ENCODE measurements at regions not wholly inside any gene's neighbourhood (a gene's known extent, or its start where the extent isn't known, plus 50 kb on each side); places are given as distances from the start of the nearest gene placed in this dataset.

GRCh38 chr20:24768201-24768636 lies 180.8 kb upstream of the CST7 start:
- TF ChIP-seq TCF7L2 (IDR thresholded peaks at IDR 0.05; ENCODE audit: low read depth, low read length) (no peak), CTCF (IDR thresholded peaks at IDR 0.05) (no peak), REST (IDR thresholded peaks at IDR 0.05; ENCODE audit: insufficient read depth in 1 of 2, low read depth in 2 of 2, low read length in 1 of 2) (no peak)
